ENCODE measurements at regions not wholly inside any gene's neighbourhood (a gene's known extent, or its start where the extent isn't known, plus 50 kb on each side); places are given as distances from the start of the nearest gene placed in this dataset.

- H3K4me3 ChIP-seq (ENCODE audit: low read depth, low read length) = no peak overlapping the region
- DNase-seq (ENCODE audit: low read depth) = no peak
- no peak for TF ChIP-seq CTCF (IDR thresholded peaks at IDR 0.05; ENCODE audit: low read depth, low read length, missing control alignments)
Observed at GRCh38 chr9:96158909-96159575, 142.9 kb downstream of the HSD17B3 start.

GRCh38 chr9:96158147-96158546 is 143.8 kb downstream of the HSD17B3 start:
- DNase-seq (ENCODE audit: low read depth) = no peak
- TF ChIP-seq CTCF (IDR thresholded peaks at IDR 0.05; ENCODE audit: low read depth, low read length, missing control alignments) = no peak
- no peak overlapping the region for H3K4me3 ChIP-seq (ENCODE audit: low read depth, low read length)

- H3K4me3 ChIP-seq (ENCODE audit: low read depth, low read length) = no peak overlapping the region
- DNase-seq (ENCODE audit: low read depth) = no peak
- no peak for TF ChIP-seq CTCF (IDR thresholded peaks at IDR 0.05; ENCODE audit: low read depth, low read length, missing control alignments)
Observed at GRCh38 chr9:96157675-96158074, 144.3 kb downstream of the HSD17B3 start.

GRCh38 chr9:96156171-96156974 is 145.6 kb downstream of the HSD17B3 start:
- DNase-seq (ENCODE audit: low read depth) = no peak
- no peak overlapping the region for H3K4me3 ChIP-seq (ENCODE audit: low read depth, low read length)
- TF ChIP-seq CTCF (IDR thresholded peaks at IDR 0.05; ENCODE audit: low read depth, low read length, missing control alignments) = no peak

- DNase-seq (ENCODE audit: low read depth) = no peak
- H3K4me3 ChIP-seq (ENCODE audit: low read depth, low read length) = no peak overlapping the region
- TF ChIP-seq CTCF (IDR thresholded peaks at IDR 0.05; ENCODE audit: low read depth, low read length, missing control alignments) = no peak
Observed at GRCh38 chr9:96154081-96154480, 147.9 kb downstream of the HSD17B3 start.

DNA sequence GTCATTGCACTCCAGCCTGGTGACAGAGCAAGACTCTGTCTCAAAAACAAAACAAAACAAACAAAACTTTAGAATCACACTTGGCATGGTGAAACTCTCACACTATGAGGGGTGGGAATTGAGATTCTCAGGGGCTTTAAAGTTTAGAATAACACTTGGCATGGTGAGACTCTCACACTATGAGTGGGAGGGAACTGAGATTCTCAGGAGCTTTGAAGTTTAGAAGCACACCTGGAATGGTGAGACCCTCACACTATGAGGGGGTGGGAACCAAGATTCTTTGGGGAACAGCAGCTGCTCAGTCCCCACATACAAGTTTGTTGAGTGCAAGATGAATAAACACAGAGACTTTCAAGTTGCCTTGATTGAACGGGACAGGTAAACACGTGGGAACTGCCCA is 149.4 kb downstream of the HSD17B3 start:
- no peak for TF ChIP-seq CTCF (IDR thresholded peaks at IDR 0.05; ENCODE audit: low read depth, low read length, missing control alignments)
- DNase-seq (ENCODE audit: low read depth) = no peak
- no peak overlapping the region for H3K4me3 ChIP-seq (ENCODE audit: low read depth, low read length)
